HG02588 (cell line): ENCODE measurements at regions not wholly inside any gene's neighbourhood (a gene's known extent, or its start where the extent isn't known, plus 50 kb on each side); places are given as distances from the start of the nearest gene placed in this dataset.
"Not testable (repeated sequence)": the region's sequence is repeated elsewhere in the genome, so short reads cannot be mapped to it uniquely, and the experiment has no call there.

Experiments
- ATAC-seq: cut with Tn5 transposase; IDR thresholded peaks from one replicate; pipeline ENCODE4 v1.9.1; 2021; ENCODE audit warnings: mild to moderate bottlenecking, moderate library complexity; ENCODE audit not compliant: unreplicated experiment

GRCh38 chr2:38484957-38485356, 107.9 kb upstream of the ATL2 start:
- ATAC-seq, result no peak

GRCh38 chr2:38483776-38484501, 106.9 kb upstream of the ATL2 start:
- no peak for ATAC-seq

GRCh38 chr2:38482710-38483109, 105.6 kb upstream of the ATL2 start:
- ATAC-seq, result not testable (repeated sequence)

- no peak for ATAC-seq
Measured at GRCh38 chr2:38480617-38481016, 103.5 kb upstream of the ATL2 start.

- ATAC-seq, result no peak
Measured at GRCh38 chr2:38477006-38477405, 99.9 kb upstream of the ATL2 start.

GRCh38 chr2:38475567-38475881, 98.5 kb upstream of the ATL2 start:
- no peak for ATAC-seq

- no peak for ATAC-seq
Measured at GRCh38 chr2:38474715-38475566, 97.9 kb upstream of the ATL2 start.

GRCh38 chr2:38474021-38474456, 97.0 kb upstream of the ATL2 start:
- ATAC-seq, result no peak

GRCh38 chr2:38473333-38474005, 96.4 kb upstream of the ATL2 start:
- ATAC-seq, result no peak

GRCh38 chr2:38470115-38470514, 93.0 kb upstream of the ATL2 start:
- no peak for ATAC-seq

- no peak for ATAC-seq
Measured at GRCh38 chr2:38467768-38468455, 90.8 kb upstream of the ATL2 start.

- ATAC-seq, result no peak
Measured at GRCh38 chr2:38466876-38467767, 90.0 kb upstream of the ATL2 start.

GRCh38 chr2:38466409-38466808, 89.3 kb upstream of the ATL2 start:
- no peak for ATAC-seq

- peak; percentile 53 for ATAC-seq
Measured at GRCh38 chr2:38465789-38466127, 88.7 kb upstream of the ATL2 start.

GRCh38 chr2:38464971-38465788, 88.1 kb upstream of the ATL2 start:
- no peak for ATAC-seq

- no peak for ATAC-seq
Measured at GRCh38 chr2:38463752-38464151, 86.7 kb upstream of the ATL2 start.

GRCh38 chr2:38462121-38462661, 85.1 kb upstream of the ATL2 start:
- ATAC-seq, result no peak

- ATAC-seq, result no peak
Measured at GRCh38 chr2:38461470-38461869, 84.4 kb upstream of the ATL2 start.

- no peak for ATAC-seq
Measured at GRCh38 chr2:38460313-38460712, 83.2 kb upstream of the ATL2 start.
